ENCODE measurements at regions not wholly inside any gene's neighbourhood (a gene's known extent, or its start where the extent isn't known, plus 50 kb on each side); places are given as distances from the start of the nearest gene placed in this dataset.
"Not testable (repeated sequence)": the region's sequence is repeated elsewhere in the genome, so short reads cannot be mapped to it uniquely, and the experiment has no call there.

DNA sequence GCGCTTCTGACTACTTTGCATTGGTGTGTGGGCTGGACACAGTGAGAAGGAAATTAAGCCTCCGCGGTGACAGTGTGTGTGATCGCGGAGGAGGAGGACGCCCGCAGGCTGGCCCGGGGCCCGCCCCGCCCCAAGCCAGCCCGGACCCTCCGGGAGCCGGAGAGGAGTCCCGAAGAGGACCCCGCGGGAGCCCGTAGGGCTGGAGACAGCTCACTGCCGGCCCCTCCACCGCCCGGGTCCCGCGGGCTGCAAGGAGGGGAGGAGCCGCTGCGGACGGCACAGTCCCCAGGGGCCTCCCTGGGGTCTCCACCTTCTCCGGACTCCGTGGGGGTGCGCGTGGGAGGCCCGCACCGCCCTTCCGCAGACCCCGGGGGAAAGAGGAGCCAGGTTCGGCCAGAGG, 146.4 kb upstream of the ERCC6L2 start:
- DNase-seq = no peak

DNA sequence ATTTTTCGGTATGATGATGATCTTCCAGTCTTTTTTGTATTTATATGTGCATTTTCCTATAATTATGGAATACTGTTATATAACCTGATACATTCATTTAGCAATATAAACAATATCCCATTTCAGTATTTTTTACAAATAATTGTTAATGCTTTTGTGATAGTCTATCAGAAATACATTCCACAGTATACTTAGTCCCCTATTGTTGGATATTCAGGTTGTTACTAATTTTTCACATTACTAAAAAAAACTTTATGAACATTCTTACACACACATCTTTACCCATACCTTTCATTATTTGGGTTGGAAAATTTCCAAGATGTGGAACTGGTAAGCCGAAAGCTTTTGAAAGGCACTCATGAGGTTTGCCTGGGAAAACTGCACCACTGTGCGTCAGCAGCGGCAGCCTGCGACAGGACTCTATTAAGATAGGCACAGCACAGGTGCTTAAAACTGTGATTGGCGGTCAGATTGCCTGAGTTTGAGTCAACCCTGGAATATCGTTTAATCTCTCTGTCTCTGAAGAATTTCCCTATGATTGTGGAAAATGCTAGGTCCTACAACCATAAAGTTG, 147.5 kb upstream of the ERCC6L2 start:
- DNase-seq = no peak

DNA sequence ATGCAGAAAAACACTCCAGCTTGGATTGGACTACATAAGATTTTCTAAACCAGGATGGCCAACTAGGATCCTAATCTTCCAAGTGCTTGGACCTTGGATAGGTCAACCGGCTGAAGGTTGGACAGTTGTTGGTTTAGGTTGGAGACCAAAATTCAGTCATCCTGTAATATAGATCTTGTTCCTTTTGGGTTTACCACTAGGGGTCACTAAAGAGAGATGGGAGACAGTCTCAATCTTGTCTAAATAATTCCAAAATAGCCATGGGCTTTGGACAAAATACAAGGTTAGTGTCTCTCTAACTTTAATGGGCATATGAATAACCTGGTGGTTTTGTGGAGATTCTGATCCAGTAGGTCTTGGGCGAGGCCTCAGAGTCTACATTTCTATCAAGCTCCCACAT, 148.7 kb upstream of the ERCC6L2 start:
- DNase-seq = no peak

DNA sequence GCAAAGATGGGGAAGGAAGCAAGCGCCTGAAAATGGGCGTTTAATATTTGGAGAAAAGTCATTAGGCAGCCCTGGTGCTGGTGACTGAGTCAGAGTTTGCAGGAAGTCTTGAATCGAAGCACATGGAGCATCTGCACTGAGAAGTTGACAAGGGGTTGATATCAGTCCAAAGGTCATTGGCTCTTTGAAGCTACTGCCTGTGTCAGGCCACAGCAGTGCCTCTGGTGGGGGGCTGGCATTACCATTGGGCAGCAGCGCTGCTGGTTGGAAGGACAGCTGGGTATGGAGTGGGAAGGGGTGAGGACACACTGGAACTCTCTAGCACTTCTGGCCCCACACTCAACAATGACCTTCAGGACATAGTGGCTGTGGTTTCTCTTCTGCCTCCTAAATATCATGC, 150.4 kb upstream of the ERCC6L2 start:
- peak; percentile 8 for DNase-seq

GRCh38 chr9:95724253-95724991, 151.1 kb upstream of the ERCC6L2 start:
- peak; percentile 58 for DNase-seq

- DNase-seq = no peak
Measured at GRCh38 chr9:95722141-95722540, 153.3 kb upstream of the ERCC6L2 start.

DNA sequence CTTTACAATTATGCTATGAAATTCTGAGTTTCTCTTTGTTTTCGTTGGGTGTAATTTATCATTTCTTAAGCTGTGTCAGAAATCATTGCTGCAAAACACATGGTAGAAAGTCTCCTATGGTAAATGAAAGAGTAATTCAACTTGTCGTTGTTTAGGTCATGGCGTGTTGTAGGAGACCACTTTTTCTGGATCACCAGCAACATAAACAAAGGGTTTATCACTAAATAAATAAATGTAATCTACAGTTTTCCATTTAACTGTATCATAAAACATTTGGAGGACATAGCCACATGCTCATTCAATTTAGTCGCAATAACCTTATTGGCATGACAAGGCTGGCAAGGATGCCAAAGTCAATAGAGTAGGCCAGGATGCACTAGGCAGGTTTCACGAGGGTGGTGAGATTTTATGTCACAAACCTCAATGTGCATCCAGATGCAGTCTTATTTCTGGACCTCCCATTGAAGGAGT, 154.4 kb upstream of the ERCC6L2 start:
- DNase-seq = no peak

- DNase-seq = no peak
Measured at GRCh38 chr9:95720496-95720895, 155.0 kb upstream of the ERCC6L2 start.

GRCh38 chr9:95719354-95719753, 156.1 kb upstream of the ERCC6L2 start:
- DNase-seq = no peak

GRCh38 chr9:95718263-95718662, 157.2 kb upstream of the ERCC6L2 start:
- no peak for DNase-seq

- DNase-seq = no peak
Measured at GRCh38 chr9:95715868-95716435, 159.5 kb upstream of the ERCC6L2 start.

GRCh38 chr9:95710446-95710845, 165.0 kb upstream of the ERCC6L2 start:
- DNase-seq = no peak

GRCh38 chr9:95696701-95697100, 178.8 kb upstream of the ERCC6L2 start:
- no peak for DNase-seq

DNA sequence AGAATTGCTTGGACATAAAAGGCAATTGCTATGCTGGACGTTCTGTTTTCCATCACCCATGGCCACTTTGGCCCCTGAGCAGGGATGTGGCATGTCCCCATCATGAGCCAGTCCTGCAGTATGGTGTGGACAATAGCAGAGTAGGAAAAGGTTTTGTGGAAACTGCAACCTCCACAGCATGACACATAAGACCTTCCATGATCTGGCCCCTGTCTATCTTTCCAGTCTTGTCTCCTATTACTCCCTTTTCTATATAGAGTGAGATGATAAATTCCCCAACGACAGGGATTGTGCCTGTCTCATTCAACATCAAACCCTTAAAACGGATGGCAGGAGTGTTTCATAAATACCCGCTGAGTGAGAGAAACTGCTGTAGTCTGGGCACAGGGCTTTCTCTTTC, 174.7 kb upstream of the PTCH1 start:
- DNase-seq = no peak

DNA sequence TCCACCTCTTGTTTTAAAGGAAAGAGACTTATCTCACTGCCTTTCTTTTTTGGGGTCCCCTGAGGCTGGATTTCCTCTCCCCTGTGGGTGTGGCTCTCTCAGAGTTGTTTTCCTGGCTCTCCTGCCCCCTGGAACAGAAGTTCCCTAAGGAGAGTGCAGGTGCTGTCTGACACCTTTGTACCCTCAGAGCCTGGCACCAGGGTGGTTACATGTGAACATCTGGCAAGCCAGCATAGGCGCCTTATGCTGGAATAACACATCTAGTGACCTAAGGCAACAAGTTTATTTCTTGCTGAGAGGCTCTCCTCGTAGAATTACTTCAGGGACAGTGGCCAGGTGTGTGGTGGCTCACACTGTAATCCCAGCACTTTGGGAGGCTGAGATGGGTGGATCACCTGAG, 172.9 kb upstream of the PTCH1 start:
- DNase-seq = no peak

- DNase-seq = no peak
Measured at GRCh38 chr9:95684516-95684915, 167.7 kb upstream of the PTCH1 start.

GRCh38 chr9:95680306-95680705, 163.5 kb upstream of the PTCH1 start:
- DNase-seq = not testable (repeated sequence)

DNA sequence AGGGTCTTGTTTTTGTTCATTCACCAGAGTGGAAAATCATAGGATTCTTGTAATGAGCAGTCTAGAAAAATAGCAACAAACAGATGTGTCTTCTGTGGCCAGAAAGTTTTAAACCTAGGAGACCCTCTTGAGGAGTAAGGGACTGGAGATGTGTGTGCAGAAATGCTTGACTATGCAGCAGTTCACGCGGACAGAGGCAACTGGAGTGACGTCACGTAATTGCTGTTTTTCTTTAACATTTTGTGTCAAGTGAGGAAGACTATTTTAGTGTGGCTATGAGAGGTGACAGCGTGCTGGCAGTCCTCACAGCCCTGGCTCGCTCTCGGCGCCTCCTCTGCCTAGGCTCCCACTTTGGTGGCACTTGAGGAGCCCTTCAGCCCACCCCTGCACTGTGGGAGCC, 163.1 kb upstream of the PTCH1 start:
- no peak for DNase-seq

GRCh38 chr9:95678759-95679158, 162.0 kb upstream of the PTCH1 start:
- DNase-seq = no peak

DNA sequence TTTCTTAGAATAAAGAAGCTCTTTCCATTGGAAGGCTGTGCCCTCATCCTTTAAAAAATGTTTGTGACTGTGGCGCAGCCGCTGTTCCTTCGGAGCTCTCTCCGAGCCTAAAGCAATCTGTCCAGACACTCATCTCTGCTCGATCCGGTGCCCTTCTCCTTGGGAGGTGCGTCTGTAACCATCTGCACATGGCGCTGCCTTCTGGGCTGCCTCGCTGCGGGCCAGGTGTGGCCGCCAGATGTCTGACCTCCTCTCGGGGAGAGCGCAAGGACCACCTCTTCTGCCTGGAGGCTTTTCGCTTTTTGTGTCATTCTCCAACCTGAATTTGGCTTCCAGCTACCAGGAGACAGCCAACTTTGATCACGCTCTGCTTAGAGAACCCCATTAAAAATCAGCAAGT, 153.4 kb upstream of the PTCH1 start:
- no peak for DNase-seq

DNA sequence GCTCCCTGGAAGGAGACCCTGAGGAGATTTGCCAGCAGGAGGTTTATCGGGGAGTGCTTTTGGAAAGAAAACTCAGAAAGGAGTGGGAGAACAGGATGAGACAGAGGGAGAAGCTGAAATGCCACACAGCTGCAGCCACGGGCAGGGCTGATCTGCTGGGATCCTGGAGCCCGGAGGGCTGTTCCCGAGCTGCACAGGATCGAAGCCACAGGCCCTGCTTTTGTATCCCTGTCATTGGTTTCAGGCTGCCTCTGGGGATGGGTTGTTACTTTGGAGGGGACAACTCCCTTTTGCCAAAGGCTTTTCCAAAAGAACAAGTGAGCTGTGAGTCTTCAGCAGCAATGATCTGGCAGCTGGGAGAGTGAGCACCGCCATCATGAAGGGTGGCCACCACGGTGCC, 152.5 kb upstream of the PTCH1 start:
- no peak for DNase-seq

GRCh38 chr9:95667789-95668188, 151.0 kb upstream of the PTCH1 start:
- no peak for DNase-seq

DNA sequence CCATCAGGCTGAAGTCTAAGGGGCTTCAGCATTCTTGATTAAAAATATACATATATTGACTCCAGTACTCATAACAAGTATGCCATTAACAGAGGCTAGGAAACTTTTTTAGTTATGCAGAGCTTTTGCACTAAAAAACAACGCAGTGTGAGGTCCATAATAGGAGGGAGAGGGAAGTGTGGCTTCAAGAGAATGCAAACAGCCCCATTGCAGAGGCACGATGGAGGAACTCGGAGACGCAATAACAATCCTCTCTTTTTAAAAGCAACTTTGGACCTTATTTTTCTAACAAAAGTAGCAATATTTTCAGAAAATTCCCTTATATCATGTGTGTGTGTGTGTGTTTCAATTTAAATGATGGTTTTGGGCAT, 150.0 kb upstream of the PTCH1 start:
- DNase-seq = no peak

DNA sequence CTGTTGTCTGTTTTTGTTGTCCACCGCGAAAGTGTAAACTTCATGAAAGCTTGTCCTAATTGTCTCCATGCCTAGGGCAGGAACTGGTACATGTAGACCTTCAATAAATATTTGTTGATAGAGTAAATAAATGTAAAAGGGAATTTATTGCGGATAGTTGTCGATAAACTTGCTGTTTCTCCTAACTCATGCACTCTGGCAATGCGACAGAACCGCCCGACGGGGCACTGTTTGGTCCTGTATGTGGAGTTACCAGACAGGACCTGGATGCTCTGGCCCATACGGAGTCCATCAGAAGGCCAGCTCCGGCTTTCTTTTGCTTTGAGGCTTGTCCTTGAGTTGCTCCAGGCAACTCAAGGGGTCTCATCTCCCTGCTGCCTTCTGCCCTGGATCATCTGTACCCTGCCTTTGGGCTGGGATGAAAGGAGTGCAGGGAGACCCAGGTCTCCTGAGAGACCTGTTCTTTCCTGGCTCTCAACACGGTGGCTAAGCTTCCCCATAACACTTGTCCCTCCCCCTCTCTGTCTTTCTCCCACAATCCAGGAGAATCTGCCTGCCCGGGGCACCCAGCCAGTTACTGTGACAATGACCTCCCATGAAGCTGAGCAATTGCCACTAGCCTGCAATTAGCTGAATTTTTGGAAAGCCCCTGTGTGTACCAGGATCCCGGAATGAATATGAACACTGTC, 149.5 kb upstream of the PTCH1 start:
- no peak for DNase-seq
